ENCODE measurements at regions not wholly inside any gene's neighbourhood (a gene's known extent, or its start where the extent isn't known, plus 50 kb on each side); places are given as distances from the start of the nearest gene placed in this dataset.

- no peak for TF ChIP-seq TCF7L2 (IDR thresholded peaks at IDR 0.05; ENCODE audit: low read depth, low read length)
- no peak for TF ChIP-seq REST (IDR thresholded peaks at IDR 0.05; ENCODE audit: insufficient read depth in 1 of 2, low read depth in 2 of 2, low read length in 1 of 2)
- no peak for TF ChIP-seq SIN3A (IDR thresholded peaks at IDR 0.05; ENCODE audit: borderline replicate concordance, insufficient read depth, low read depth, low read length)
- no peak for TF ChIP-seq POLR2AphosphoS5 (IDR thresholded peaks at IDR 0.05; ENCODE audit: low read depth, low read length)
- TF ChIP-seq, protein P1, sequence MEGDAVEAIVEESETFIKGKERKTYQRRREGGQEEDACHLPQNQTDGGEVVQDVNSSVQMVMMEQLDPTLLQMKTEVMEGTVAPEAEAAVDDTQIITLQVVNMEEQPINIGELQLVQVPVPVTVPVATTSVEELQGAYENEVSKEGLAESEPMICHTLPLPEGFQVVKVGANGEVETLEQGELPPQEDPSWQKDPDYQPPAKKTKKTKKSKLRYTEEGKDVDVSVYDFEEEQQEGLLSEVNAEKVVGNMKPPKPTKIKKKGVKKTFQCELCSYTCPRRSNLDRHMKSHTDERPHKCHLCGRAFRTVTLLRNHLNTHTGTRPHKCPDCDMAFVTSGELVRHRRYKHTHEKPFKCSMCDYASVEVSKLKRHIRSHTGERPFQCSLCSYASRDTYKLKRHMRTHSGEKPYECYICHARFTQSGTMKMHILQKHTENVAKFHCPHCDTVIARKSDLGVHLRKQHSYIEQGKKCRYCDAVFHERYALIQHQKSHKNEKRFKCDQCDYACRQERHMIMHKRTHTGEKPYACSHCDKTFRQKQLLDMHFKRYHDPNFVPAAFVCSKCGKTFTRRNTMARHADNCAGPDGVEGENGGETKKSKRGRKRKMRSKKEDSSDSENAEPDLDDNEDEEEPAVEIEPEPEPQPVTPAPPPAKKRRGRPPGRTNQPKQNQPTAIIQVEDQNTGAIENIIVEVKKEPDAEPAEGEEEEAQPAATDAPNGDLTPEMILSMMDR (IDR thresholded peaks at IDR 0.05) = no peak
- in situ Hi-C loops (cut with HindIII; ENCODE audit: low pct_unique_long_range_greater_than_20kb, low sequenced_read_pairs) (no loop called here), intact Hi-C loops (cut with micrococcal nuclease; ENCODE audit: unreplicated experiment) (no loop called here)
- Histone ChIP-seq H3K4me3 (ENCODE audit: low read depth in 2 of 2, low read length in 2 of 2) (no peak overlapping the region), H3K4me1 (ENCODE audit: control insufficient read depth, insufficient read depth, low read length) (no peaks in the 10 kb centered on the region), H3K27ac (ENCODE audit: low read length) (no peak overlapping the region), H3K9me3 (ENCODE audit: control insufficient read depth, insufficient read depth, low read depth, low read length) (no peaks in the 10 kb centered on the region), H3K27me3 (ENCODE audit: control insufficient read depth, insufficient read depth, low read length) (no peaks in the 10 kb centered on the region), H3K36me3 (ENCODE audit: control insufficient read depth, insufficient read depth, low read length) (no peaks in the 10 kb centered on the region)
- POLR2A ChIA-PET = no interaction called here
- no TSS peak for BruUV-seq (replicated peaks)
- no peak for DNase-seq (ENCODE audit: low read depth, low spot score)
- ATAC-seq = no peak
- CTCF ChIA-PET = no interaction called here
Observed at GRCh38 chr4:18803781-18804180, 782.2 kb upstream of the LCORL start.

DNA sequence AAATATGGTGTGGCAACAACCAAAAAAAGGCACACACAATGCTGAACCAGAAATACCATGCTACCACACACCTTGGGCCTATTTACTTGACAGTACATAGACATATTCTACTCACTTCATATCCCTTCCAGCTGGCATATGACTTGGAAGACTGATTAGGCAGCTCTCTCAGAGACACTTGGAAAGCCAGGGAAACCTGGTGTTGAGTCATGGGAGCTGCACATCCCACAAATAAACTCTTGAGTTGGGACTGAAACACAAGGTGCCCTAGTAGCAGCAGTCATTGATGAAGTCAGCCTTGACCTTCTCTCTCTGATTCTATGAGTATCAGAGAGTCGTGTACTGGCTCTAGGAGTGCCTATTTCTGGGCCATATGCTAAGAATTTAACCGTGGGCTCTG lies 776.6 kb upstream of the LCORL start:
- DNase-seq (ENCODE audit: low read depth, low spot score) (no peak), ATAC-seq (no peak)
- intact Hi-C loops (cut with micrococcal nuclease; ENCODE audit: unreplicated experiment) (no loop called here), in situ Hi-C loops (cut with HindIII; ENCODE audit: low pct_unique_long_range_greater_than_20kb, low sequenced_read_pairs) (no loop called here)
- no peak overlapping the region for H3K27ac ChIP-seq (ENCODE audit: low read length)
- BruUV-seq (replicated peaks) = no TSS peak
- H3K4me1 ChIP-seq (ENCODE audit: control insufficient read depth, insufficient read depth, low read length) = no peaks in the 10 kb centered on the region
- H3K4me3 ChIP-seq (ENCODE audit: low read depth in 2 of 2, low read length in 2 of 2) = no peak overlapping the region
- H3K9me3 ChIP-seq (ENCODE audit: control insufficient read depth, insufficient read depth, low read depth, low read length) = no peaks in the 10 kb centered on the region
- TF ChIP-seq TCF7L2 (IDR thresholded peaks at IDR 0.05; ENCODE audit: low read depth, low read length) = no peak
- TF ChIP-seq REST (IDR thresholded peaks at IDR 0.05; ENCODE audit: insufficient read depth in 1 of 2, low read depth in 2 of 2, low read length in 1 of 2) = no peak
- TF ChIP-seq POLR2AphosphoS5 (IDR thresholded peaks at IDR 0.05; ENCODE audit: low read depth, low read length) = no peak
- no peak for TF ChIP-seq SIN3A (IDR thresholded peaks at IDR 0.05; ENCODE audit: borderline replicate concordance, insufficient read depth, low read depth, low read length)
- TF ChIP-seq, protein P1 (IDR thresholded peaks at IDR 0.05) = no peak
- no peaks in the 10 kb centered on the region for H3K36me3 ChIP-seq (ENCODE audit: control insufficient read depth, insufficient read depth, low read length)
- H3K27me3 ChIP-seq (ENCODE audit: control insufficient read depth, insufficient read depth, low read length) = no peaks in the 10 kb centered on the region
- CTCF ChIA-PET = no interaction called here
- POLR2A ChIA-PET = no interaction called here

All from Panc1 (cell line).